Naive thymus-derived CD8-positive, alpha-beta T cell (primary cell): ENCODE measurements at regions not wholly inside any gene's neighbourhood (a gene's known extent, or its start where the extent isn't known, plus 50 kb on each side); places are given as distances from the start of the nearest gene placed in this dataset.
"Not testable (repeated sequence)": the region's sequence is repeated elsewhere in the genome, so short reads cannot be mapped to it uniquely, and the experiment has no call there.

Experiments used
- ATAC-seq, 2 donors: fragments of 150-1000 bp; cut with Tn5 transposase in 1 of 2; sonication (Bioruptor Pico), chemical (Tn5 transposase) in 1 of 2; 1 replicate in 1 of 2; 2 replicates in 1 of 2; pipeline ENCODE4 v1.10.0; 2021; ENCODE audit warnings: mild to moderate bottlenecking in 2 of 2, moderate library complexity in 2 of 2
- POLR2A ChIA-PET: fragments of 350-600 bp; sonication (Branson Sonifier 250); formaldehyde crosslinking; loops from one replicate; lab custom pipeline; 2021; ENCODE audit warnings: antibody characterized with exemption; lab: Charles Lee
- DNase-seq, 10 donors: peaks; one replicate each; pipeline versions ENCODE4 v3.0.0 to v3.0.0-alpha.2; 2020 to 2022
- H3K27ac Mint-ChIP-seq, 10 donors: one replicate each; pipeline ENCODE4 v1.8.0; 2020 to 2022; ENCODE audit warnings: mild to moderate bottlenecking in 10 of 10, mixed read lengths in 10 of 10, moderate library complexity in 4 of 10, inconsistent platforms in 1 of 10
- H3K27me3 Mint-ChIP-seq, 5 donors: one replicate each; pipeline ENCODE4 v1.8.0; 2021 to 2022; ENCODE audit warnings: mixed read lengths in 5 of 5
- H3K36me3 Mint-ChIP-seq, 3 donors: one replicate each; pipeline ENCODE4 v1.8.0; 2020 to 2022; ENCODE audit warnings: mixed read lengths in 3 of 3, mild to moderate bottlenecking in 2 of 3, inconsistent platforms in 1 of 3
- H3K4me1 Mint-ChIP-seq, 4 donors: one replicate each; pipeline ENCODE4 v1.8.0; 2021 to 2022; ENCODE audit warnings: mixed read lengths in 4 of 4
- H3K4me3 Mint-ChIP-seq, 10 donors: one replicate each; pipeline ENCODE4 v1.8.0; 2020 to 2022; ENCODE audit warnings: mild to moderate bottlenecking in 10 of 10, mixed read lengths in 10 of 10, moderate library complexity in 6 of 10, inconsistent platforms in 1 of 10
- H3K9me3 Mint-ChIP-seq, 9 donors: one replicate each; pipeline ENCODE4 v1.8.0; 2020 to 2022; ENCODE audit warnings: mixed read lengths in 9 of 9, mild to moderate bottlenecking in 3 of 9, inconsistent platforms in 1 of 9, moderate library complexity in 1 of 9

GRCh38 chr19:31451686-31452330 lies 102.6 kb upstream of the TSHZ3 start:
- peaks cover 5 to 21% (median 12%) of the 10 kb centered on the region in 5 donors for H3K27me3 Mint-ChIP-seq
- no peak overlapping the region for H3K4me3 Mint-ChIP-seq
- DNase-seq: no peak
- H3K9me3 Mint-ChIP-seq: peaks cover 0 to 6% (median 0%) of the 10 kb centered on the region in 9 donors
- ATAC-seq: no peak
- H3K36me3 Mint-ChIP-seq: peaks cover 0 to 9% (median 2%) of the 10 kb centered on the region in 3 donors
- POLR2A ChIA-PET: no interaction called here
- no peaks in the 10 kb centered on the region for H3K4me1 Mint-ChIP-seq
- no peak overlapping the region for H3K27ac Mint-ChIP-seq

GRCh38 chr19:31459430-31459829 lies 110.2 kb upstream of the TSHZ3 start:
- Mint-ChIP-seq H3K27me3 (peaks cover 1 to 13% (median 9%) of the 10 kb centered on the region in 5 donors), H3K4me1 (no peaks in the 10 kb centered on the region), H3K4me3 (no peak overlapping the region), H3K27ac (no peak overlapping the region), H3K36me3 (no peaks in the 10 kb centered on the region), H3K9me3 (peaks cover 0 to 1% (median 0%) of the 10 kb centered on the region in 9 donors)
- no peak for DNase-seq
- ATAC-seq: no peak
- POLR2A ChIA-PET: no interaction called here

- no peak overlapping the region for H3K27ac Mint-ChIP-seq
- POLR2A ChIA-PET: no interaction called here
- ATAC-seq (no peak), DNase-seq (no peak)
- no peaks in the 10 kb centered on the region for H3K36me3 Mint-ChIP-seq
- no peak overlapping the region for H3K4me3 Mint-ChIP-seq
- no peaks in the 10 kb centered on the region for H3K4me1 Mint-ChIP-seq
- peaks cover 0 to 1% (median 0%) of the 10 kb centered on the region in 9 donors for H3K9me3 Mint-ChIP-seq
- H3K27me3 Mint-ChIP-seq: peaks cover 1 to 13% (median 9%) of the 10 kb centered on the region in 5 donors
Measured at GRCh38 chr19:31461814-31462539, 112.7 kb upstream of the TSHZ3 start.

- Mint-ChIP-seq H3K36me3 (no peaks in the 10 kb centered on the region), H3K9me3 (peaks cover 0 to 8% (median 0%) of the 10 kb centered on the region in 9 donors), H3K27ac (no peak overlapping the region), H3K4me1 (no peaks in the 10 kb centered on the region), H3K27me3 (peaks cover 2 to 22% (median 8%) of the 10 kb centered on the region in 5 donors), H3K4me3 (no peak overlapping the region)
- no peak for DNase-seq
- POLR2A ChIA-PET: no interaction called here
- ATAC-seq: no peak
Measured at GRCh38 chr19:31470229-31470939, 121.1 kb upstream of the TSHZ3 start.

- ATAC-seq (no peak), DNase-seq (no peak)
- Mint-ChIP-seq H3K27me3 (peaks cover 2 to 22% (median 8%) of the 10 kb centered on the region in 5 donors), H3K4me1 (no peaks in the 10 kb centered on the region), H3K9me3 (peaks cover 0 to 8% (median 0%) of the 10 kb centered on the region in 9 donors), H3K27ac (no peak overlapping the region), H3K4me3 (no peak overlapping the region), H3K36me3 (no peaks in the 10 kb centered on the region)
- POLR2A ChIA-PET: no interaction called here
Measured at GRCh38 chr19:31470952-31471351, 121.7 kb upstream of the TSHZ3 start.

GRCh38 chr19:31478241-31478640 lies 129.0 kb upstream of the TSHZ3 start:
- Mint-ChIP-seq H3K9me3 (peaks cover 0 to 10% (median 0%) of the 10 kb centered on the region in 9 donors), H3K27ac (no peak overlapping the region), H3K36me3 (no peaks in the 10 kb centered on the region), H3K27me3 (peaks cover 0 to 19% (median 13%) of the 10 kb centered on the region in 5 donors), H3K4me1 (no peaks in the 10 kb centered on the region), H3K4me3 (no peak overlapping the region)
- POLR2A ChIA-PET: no interaction called here
- DNase-seq (no peak), ATAC-seq (no peak)

- peaks cover 0 to 20% (median 0%) of the 10 kb centered on the region in 3 donors for H3K36me3 Mint-ChIP-seq
- H3K27me3 Mint-ChIP-seq: peaks cover 0 to 18% (median 13%) of the 10 kb centered on the region in 5 donors
- POLR2A ChIA-PET: no interaction called here
- DNase-seq: no peak
- H3K27ac Mint-ChIP-seq: no peak overlapping the region
- H3K4me3 Mint-ChIP-seq: no peak overlapping the region
- peaks cover 7 to 33% (median 20%) of the 10 kb centered on the region in 9 donors for H3K9me3 Mint-ChIP-seq
- no peak for ATAC-seq
- H3K4me1 Mint-ChIP-seq: no peaks in the 10 kb centered on the region
Measured at GRCh38 chr19:31483226-31483857, 134.1 kb upstream of the TSHZ3 start.

GRCh38 chr19:31484858-31485410 lies 135.7 kb upstream of the TSHZ3 start:
- DNase-seq, ATAC-seq, H3K27ac Mint-ChIP-seq, POLR2A ChIA-PET, H3K4me1 Mint-ChIP-seq, H3K4me3 Mint-ChIP-seq: not testable (repeated sequence)
- Mint-ChIP-seq H3K36me3 (peaks cover 0 to 20% (median 0%) of the 10 kb centered on the region in 3 donors), H3K27me3 (peaks cover 0 to 12% (median 7%) of the 10 kb centered on the region in 5 donors), H3K9me3 (peaks cover 7 to 33% (median 20%) of the 10 kb centered on the region in 9 donors)

GRCh38 chr19:31485472-31485871 lies 136.2 kb upstream of the TSHZ3 start:
- POLR2A ChIA-PET: no interaction called here
- ATAC-seq: no peak
- no peak overlapping the region for H3K4me3 Mint-ChIP-seq
- H3K27me3 Mint-ChIP-seq: peaks cover 0 to 6% (median 3%) of the 10 kb centered on the region in 5 donors
- DNase-seq: no peak
- H3K9me3 Mint-ChIP-seq: peaks cover 7 to 33% (median 20%) of the 10 kb centered on the region in 9 donors
- H3K36me3 Mint-ChIP-seq: peaks cover 0 to 20% (median 0%) of the 10 kb centered on the region in 3 donors
- H3K27ac Mint-ChIP-seq: no peak overlapping the region
- H3K4me1 Mint-ChIP-seq: no peaks in the 10 kb centered on the region

- DNase-seq (no peak), ATAC-seq (no peak)
- Mint-ChIP-seq H3K4me3 (no peak overlapping the region), H3K27ac (no peak overlapping the region), H3K9me3 (peaks cover 0 to 17% (median 5%) of the 10 kb centered on the region in 9 donors), H3K4me1 (no peaks in the 10 kb centered on the region), H3K36me3 (peaks cover 0 to 4% (median 0%) of the 10 kb centered on the region in 3 donors), H3K27me3 (peaks cover 0 to 3% (median 0%) of the 10 kb centered on the region in 5 donors)
- POLR2A ChIA-PET: no interaction called here
Measured at GRCh38 chr19:31491242-31491641, 142.0 kb upstream of the TSHZ3 start.

GRCh38 chr19:31492050-31492449 lies 142.8 kb upstream of the TSHZ3 start:
- no peak overlapping the region for H3K4me3 Mint-ChIP-seq
- no peak for DNase-seq
- no peak overlapping the region for H3K27ac Mint-ChIP-seq
- H3K36me3 Mint-ChIP-seq: no peaks in the 10 kb centered on the region
- no peaks in the 10 kb centered on the region for H3K4me1 Mint-ChIP-seq
- ATAC-seq: no peak
- H3K9me3 Mint-ChIP-seq: peaks cover 0 to 11% (median 0%) of the 10 kb centered on the region in 9 donors
- POLR2A ChIA-PET: no interaction called here
- peaks cover 0 to 3% (median 0%) of the 10 kb centered on the region in 5 donors for H3K27me3 Mint-ChIP-seq

- Mint-ChIP-seq H3K9me3 (no peaks in the 10 kb centered on the region), H3K4me3 (no peak overlapping the region), H3K4me1 (no peaks in the 10 kb centered on the region), H3K36me3 (no peaks in the 10 kb centered on the region), H3K27ac (no peak overlapping the region), H3K27me3 (peaks cover 0 to 15% (median 3%) of the 10 kb centered on the region in 5 donors)
- DNase-seq (no peak), ATAC-seq (no peak)
- POLR2A ChIA-PET: no interaction called here
Measured at GRCh38 chr19:31496076-31496475, 146.8 kb upstream of the TSHZ3 start.
